Common myeloid progenitor, CD34-positive (primary cell): ENCODE measurements at regions not wholly inside any gene's neighbourhood (a gene's known extent, or its start where the extent isn't known, plus 50 kb on each side); places are given as distances from the start of the nearest gene placed in this dataset.
"Not testable (repeated sequence)": the region's sequence is repeated elsewhere in the genome, so short reads cannot be mapped to it uniquely, and the experiment has no call there.

Experiments
- CTCF ChIA-PET: fragments of 350-600 bp; sonication (Branson Sonifier 250); formaldehyde crosslinking; loops from one replicate; lab custom pipeline; 2021; ENCODE audit warnings: antibody characterized with exemption; lab: Charles Lee
- POLR2A ChIA-PET: fragments of 350-600 bp; sonication (Branson Sonifier 250); formaldehyde crosslinking; loops from one replicate; lab custom pipeline; 2021; ENCODE audit warnings: antibody characterized with exemption; lab: Charles Lee
- DNase-seq, 3 donors: peaks; one replicate each; pipeline versions ENCODE4 v3.0.0 to v3.0.0-alpha.2; 2013
- H3K27ac ChIP-seq, 2 experiments: 1 replicate in 1 of 2; 2 replicates in 1 of 2; pipeline ENCODE4 v1.7.0; 2013; ENCODE audit warnings: inconsistent platforms in 2 of 2, low read length in 2 of 2, mild to moderate bottlenecking in 2 of 2, low read depth in 1 of 2, moderate library complexity in 1 of 2; ENCODE audit not compliant: severe bottlenecking in 2 of 2, insufficient read depth in 1 of 2, poor library complexity in 1 of 2
- H3K27me3 ChIP-seq, 5 experiments: replicated peaks in 2 of 5; 1 replicate in 3 of 5; 2 replicates in 2 of 5; pipeline versions ENCODE4 v1.6.1 to v1.7.0; 2013; ENCODE audit warnings: low read length in 4 of 5, mild to moderate bottlenecking in 2 of 5, moderate library complexity in 2 of 5, inconsistent platforms in 1 of 5; ENCODE audit not compliant: insufficient read depth in 5 of 5, control insufficient read depth in 4 of 5
- H3K36me3 ChIP-seq, 4 experiments: 1 replicate in 2 of 4; 2 replicates in 2 of 4; pipeline versions ENCODE4 v1.6.1 to v1.7.0; 2013; ENCODE audit warnings: low read length in 3 of 4, control low read depth in 1 of 4, mild to moderate bottlenecking in 1 of 4; ENCODE audit not compliant: control insufficient read depth in 4 of 4, insufficient read depth in 4 of 4
- H3K4me1 ChIP-seq, 4 experiments: 1 replicate in 3 of 4; 2 replicates in 1 of 4; pipeline versions ENCODE4 v1.6.1 to v1.7.1; 2013; ENCODE audit warnings: low read length in 3 of 4, mild to moderate bottlenecking in 3 of 4, control low read depth in 1 of 4, inconsistent platforms in 1 of 4, moderate library complexity in 1 of 4; ENCODE audit not compliant: control insufficient read depth in 4 of 4, insufficient read depth in 4 of 4; ENCODE audit errors: control extremely low read depth in 1 of 4
- H3K4me3 ChIP-seq, 7 experiments: 1 replicate in 4 of 7; 2 replicates in 3 of 7; pipeline versions ENCODE4 v1.5.1 to v1.7.0; 2013; ENCODE audit warnings: mild to moderate bottlenecking in 7 of 7, low read length in 6 of 7, moderate library complexity in 6 of 7, inconsistent platforms in 2 of 7, low read depth in 2 of 7, control low read depth in 1 of 7; ENCODE audit not compliant: insufficient read depth in 4 of 7, control insufficient read depth in 1 of 7; ENCODE audit errors: extremely low read depth in 1 of 7
- H3K9me3 ChIP-seq, 5 experiments: 1 replicate in 4 of 5; 2 replicates in 1 of 5; pipeline versions ENCODE4 v1.6.1 to v1.7.1; 2013; ENCODE audit warnings: low read length in 4 of 5, mild to moderate bottlenecking in 2 of 5, inconsistent platforms in 1 of 5, low read depth in 1 of 5, moderate library complexity in 1 of 5; ENCODE audit not compliant: control insufficient read depth in 4 of 5, insufficient read depth in 2 of 5; ENCODE audit errors: control extremely low read depth in 1 of 5
- WGBS: methylation state at CpG from one replicate; pipeline ENCODE4 v1.1.5; 2013; ENCODE audit not compliant: insufficient coverage; 5-methylcytosine and 5-hydroxymethylcytosine counted together

- H3K4me3 ChIP-seq: no peak overlapping the region
- H3K36me3 ChIP-seq: no peaks in the 10 kb centered on the region
- H3K4me1 ChIP-seq: no peaks in the 10 kb centered on the region
- ChIA-PET POLR2A (no interaction called here), CTCF (no interaction called here)
- H3K27me3 ChIP-seq: no peaks in the 10 kb centered on the region
- DNase-seq: no peak
- H3K27ac ChIP-seq: no peak overlapping the region
- WGBS: no CpG with 5 or more reads among the region's 3 CpGs
- peaks cover 0 to 2% (median 0%) of the 10 kb centered on the region in 5 experiments for H3K9me3 ChIP-seq
These were observed 704.8 kb upstream of the AADAT start for GRCh38 chr4:170794525-170794924.

GRCh38 chr4:170788540-170789051 lies 698.8 kb upstream of the AADAT start:
- H3K9me3 ChIP-seq, CTCF ChIA-PET, DNase-seq, H3K4me1 ChIP-seq, H3K4me3 ChIP-seq, H3K36me3 ChIP-seq, POLR2A ChIA-PET, H3K27ac ChIP-seq, H3K27me3 ChIP-seq: not testable (repeated sequence)
- 96% methylated on average over 17 of the region's 28 CpGs for WGBS

GRCh38 chr4:170777663-170778062 lies 687.9 kb upstream of the AADAT start:
- ChIA-PET POLR2A (no interaction called here), CTCF (no interaction called here)
- Histone ChIP-seq H3K27me3 (no peaks in the 10 kb centered on the region), H3K36me3 (no peaks in the 10 kb centered on the region), H3K4me1 (no peaks in the 10 kb centered on the region), H3K9me3 (peaks cover 0 to 2% (median 0%) of the 10 kb centered on the region in 5 experiments), H3K27ac (no peak overlapping the region), H3K4me3 (no peak overlapping the region)
- DNase-seq: no peak
- WGBS: no CpG with 5 or more reads among the region's 3 CpGs

GRCh38 chr4:170776983-170777382 lies 687.2 kb upstream of the AADAT start:
- WGBS: 98% methylated on average over 6 of the region's 6 CpGs
- CTCF ChIA-PET: no interaction called here
- no peaks in the 10 kb centered on the region for H3K4me1 ChIP-seq
- no peaks in the 10 kb centered on the region for H3K27me3 ChIP-seq
- peaks cover 0 to 2% (median 0%) of the 10 kb centered on the region in 5 experiments for H3K9me3 ChIP-seq
- no peak overlapping the region for H3K4me3 ChIP-seq
- no peaks in the 10 kb centered on the region for H3K36me3 ChIP-seq
- H3K27ac ChIP-seq: no peak overlapping the region
- DNase-seq: no peak
- POLR2A ChIA-PET: no interaction called here

GRCh38 chr4:170775851-170776250 lies 686.1 kb upstream of the AADAT start:
- no peaks in the 10 kb centered on the region for H3K27me3 ChIP-seq
- peaks cover 0 to 2% (median 0%) of the 10 kb centered on the region in 5 experiments for H3K9me3 ChIP-seq
- CTCF ChIA-PET: interaction anchor here (1.7 kb wide), 1 partner anchor 19 kb away, joined by 4 read pairs; no protein-coding TSS in a partner anchor
- no peak for DNase-seq
- no peak overlapping the region for H3K27ac ChIP-seq
- no peaks in the 10 kb centered on the region for H3K36me3 ChIP-seq
- POLR2A ChIA-PET: no interaction called here
- no peak overlapping the region for H3K4me3 ChIP-seq
- no peaks in the 10 kb centered on the region for H3K4me1 ChIP-seq
- 92% methylated on average over 4 of the region's 4 CpGs for WGBS

GRCh38 chr4:170773709-170774273 lies 684.0 kb upstream of the AADAT start:
- CTCF ChIA-PET: no interaction called here
- Histone ChIP-seq H3K9me3 (peaks cover 0 to 2% (median 0%) of the 10 kb centered on the region in 5 experiments), H3K4me1 (no peaks in the 10 kb centered on the region), H3K27me3 (no peaks in the 10 kb centered on the region), H3K27ac (no peak overlapping the region), H3K36me3 (no peaks in the 10 kb centered on the region), H3K4me3 (no peak overlapping the region)
- POLR2A ChIA-PET: no interaction called here
- no peak for DNase-seq
- WGBS: 100% methylated on average over 2 of the region's 2 CpGs

GRCh38 chr4:170772429-170772828 lies 682.7 kb upstream of the AADAT start:
- no peak for DNase-seq
- Histone ChIP-seq H3K27ac (no peak overlapping the region), H3K27me3 (no peaks in the 10 kb centered on the region), H3K9me3 (peaks cover 0 to 2% (median 0%) of the 10 kb centered on the region in 5 experiments), H3K36me3 (no peaks in the 10 kb centered on the region), H3K4me3 (no peak overlapping the region), H3K4me1 (no peaks in the 10 kb centered on the region)
- POLR2A ChIA-PET: no interaction called here
- CTCF ChIA-PET: no interaction called here
- 100% methylated on average over 1 of the region's 1 CpG for WGBS
